Anterior cingulate cortex (tissue), 58 donors: ENCODE measurements at regions not wholly inside any gene's neighbourhood (a gene's known extent, or its start where the extent isn't known, plus 50 kb on each side); places are given as distances from the start of the nearest gene placed in this dataset.
A peak's percentile ranks its signal among the peaks of the same experiment; 100 is the strongest.

Experiments
- DNase-seq, 58 donors: peaks; one replicate each; lab custom pipeline; 2025; lab: John Stamatoyannopoulos, UW

DNA sequence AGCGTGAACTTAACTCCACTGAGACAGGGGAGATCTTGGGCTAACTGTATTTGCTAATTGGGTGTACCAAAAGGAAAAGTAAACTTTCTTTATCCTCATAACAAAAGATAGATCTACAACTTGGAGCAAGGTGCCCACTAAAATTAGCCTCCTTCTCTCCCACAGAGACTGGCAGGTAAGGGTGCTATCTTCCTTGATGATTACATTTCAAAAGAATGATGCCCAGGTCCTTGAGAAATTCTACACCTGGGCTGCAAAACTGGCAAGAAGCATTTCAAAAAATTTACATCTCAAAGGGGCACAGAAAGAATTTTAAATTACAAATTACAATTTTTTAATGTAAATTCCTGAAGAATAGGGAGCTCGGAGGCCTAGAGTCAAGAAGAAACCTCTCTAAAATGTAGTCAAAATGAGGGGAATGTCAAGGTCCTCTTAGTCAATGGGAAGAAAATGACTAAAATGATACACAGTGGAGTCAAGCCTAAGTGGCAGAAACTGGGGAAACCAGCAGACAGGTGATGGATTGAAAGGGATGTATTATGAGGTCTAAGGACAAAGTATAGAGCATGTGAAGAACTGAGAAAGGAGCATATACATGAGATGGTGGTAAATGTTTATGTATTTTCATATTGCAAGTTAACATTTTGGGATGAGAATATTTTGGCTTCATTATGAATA, 348.3 kb upstream of the TUSC1 start:
- DNase-seq, result no peak

GRCh38 chr9:26013199-26013598, 335.0 kb upstream of the TUSC1 start:
- DNase-seq, result no peak

GRCh38 chr9:26012797-26013196, 334.6 kb upstream of the TUSC1 start:
- DNase-seq, result no peak

DNA sequence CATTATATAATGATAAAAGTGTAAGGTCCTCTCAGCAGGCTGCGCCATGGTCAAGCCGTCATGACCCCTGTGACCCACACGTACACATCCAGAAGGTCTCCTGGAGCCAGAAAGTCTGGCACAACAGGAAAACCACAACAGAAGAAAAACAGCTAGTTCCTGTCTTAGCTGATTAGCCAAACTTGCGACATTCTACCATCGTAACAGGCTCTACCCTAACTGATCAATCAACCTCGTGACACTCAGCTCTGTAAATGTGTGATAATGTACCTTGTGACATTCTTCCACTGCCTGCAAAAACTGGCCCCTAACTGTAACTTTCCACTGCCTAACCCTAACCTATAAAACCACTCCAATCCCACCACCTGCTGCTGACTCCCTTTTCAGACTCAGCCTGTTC, 316.4 kb upstream of the TUSC1 start:
- DNase-seq, result no peak

GRCh38 chr9:25990376-25990775, 312.1 kb upstream of the TUSC1 start:
- DNase-seq, result no peak

DNA sequence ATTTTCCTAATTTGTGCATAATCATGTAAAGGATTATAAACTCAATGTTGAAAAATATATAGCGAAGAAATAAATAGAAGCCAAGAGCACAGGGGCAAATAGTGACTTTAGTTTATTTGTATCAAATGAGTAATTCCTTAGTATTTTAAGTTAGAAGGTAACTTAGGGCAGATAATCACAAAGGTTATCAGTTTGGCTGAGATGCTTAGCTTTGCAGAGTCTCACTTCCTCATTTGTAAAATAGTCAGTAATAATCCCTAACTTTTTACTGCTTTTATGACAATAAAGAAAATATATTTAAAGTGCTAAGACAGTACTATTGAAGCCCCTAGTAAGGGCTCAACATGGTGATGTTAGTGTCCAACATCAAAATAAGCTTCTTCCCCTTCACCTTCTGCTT, 297.4 kb upstream of the TUSC1 start:
- DNase-seq, result no peak

DNA sequence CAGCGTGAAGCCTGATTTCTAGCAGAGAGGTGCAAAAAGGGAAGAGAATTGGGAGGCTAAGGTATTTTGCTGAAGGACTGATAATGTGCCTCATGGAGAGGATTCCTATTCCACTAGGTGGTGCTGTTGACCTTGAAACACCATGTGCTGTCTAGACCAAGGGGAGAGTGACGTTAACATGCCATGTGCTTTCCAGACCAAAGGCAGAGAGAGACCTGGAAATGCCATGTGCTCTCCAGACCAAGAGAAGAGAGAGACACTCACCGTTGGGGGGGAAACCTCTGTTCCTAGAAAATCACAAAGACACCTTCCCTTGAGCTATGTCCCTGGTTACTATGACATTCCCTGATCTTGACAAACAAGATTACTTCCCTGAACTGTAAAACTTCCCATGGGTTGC, 286.0 kb upstream of the TUSC1 start:
- peak in 6 of 58 donors; percentile 0 to 7 (median 2) for DNase-seq

DNA sequence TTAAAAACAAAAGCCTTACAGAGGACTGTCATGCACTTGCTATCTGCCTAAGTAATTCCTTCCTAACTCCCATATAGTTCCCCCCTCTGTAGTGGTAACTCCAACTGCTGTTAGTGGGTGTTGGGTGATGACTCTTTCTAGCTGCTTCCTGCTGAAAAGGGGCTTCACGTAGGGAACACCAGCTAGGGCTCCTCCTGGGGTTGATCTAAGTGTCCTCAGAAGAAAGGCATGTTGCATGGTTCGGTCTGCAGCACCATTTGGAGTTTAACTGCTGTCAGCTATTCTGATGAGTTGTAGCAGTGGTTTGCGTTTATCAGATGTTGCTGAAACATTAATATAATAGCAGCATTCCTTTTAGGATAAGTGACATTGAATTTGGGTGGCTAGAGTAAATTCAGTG, 281.9 kb upstream of the TUSC1 start:
- DNase-seq, result no peak

- DNase-seq, result no peak
Observed at GRCh38 chr9:25954209-25954608, 276.0 kb upstream of the TUSC1 start.

GRCh38 chr9:25948182-25948581, 269.9 kb upstream of the TUSC1 start:
- no peak for DNase-seq

DNA sequence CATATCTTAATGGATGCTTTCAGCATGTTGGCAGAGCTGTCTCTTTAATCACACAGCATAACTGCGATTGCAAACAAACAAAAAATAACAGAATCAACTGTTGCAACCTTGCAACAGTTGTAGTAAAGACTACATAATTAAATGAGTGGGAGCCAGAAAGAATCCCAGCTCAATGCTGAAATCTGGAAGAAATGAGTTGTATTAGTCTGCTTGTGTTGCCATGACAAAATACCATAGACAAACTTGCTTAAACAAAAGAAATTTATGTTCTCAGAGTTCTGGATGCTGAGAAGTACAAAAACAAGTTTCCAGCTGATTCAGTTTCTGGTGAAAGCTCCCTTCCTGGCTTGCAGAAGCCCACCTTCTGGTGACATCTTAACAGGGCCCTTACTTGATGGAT, 260.9 kb upstream of the TUSC1 start:
- DNase-seq, result no peak

DNA sequence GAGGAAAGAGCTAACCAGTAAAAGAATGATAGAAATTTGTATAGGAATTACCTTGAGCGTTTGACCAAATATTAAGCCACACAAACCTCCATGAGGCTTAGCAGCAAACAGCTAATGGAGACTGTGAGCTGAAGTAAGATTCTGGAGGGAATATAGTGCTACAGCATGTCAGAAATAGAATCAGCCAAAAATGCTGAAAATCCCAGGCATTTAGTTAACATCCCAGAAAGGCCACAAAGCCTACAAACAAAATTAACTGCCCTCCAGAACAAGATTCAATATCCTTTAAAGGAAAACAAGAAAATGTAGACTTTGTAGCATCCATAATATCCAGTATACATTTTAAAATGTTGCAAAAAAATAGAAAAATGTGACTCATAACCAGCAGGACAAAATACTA, 257.8 kb upstream of the TUSC1 start:
- no peak for DNase-seq

GRCh38 chr9:25935188-25935587, 256.9 kb upstream of the TUSC1 start:
- DNase-seq, result no peak

- no peak for DNase-seq
Observed at GRCh38 chr9:25918761-25919160, 240.5 kb upstream of the TUSC1 start.

- no peak for DNase-seq
Observed at GRCh38 chr9:25917731-25918362, 239.6 kb upstream of the TUSC1 start.

DNA sequence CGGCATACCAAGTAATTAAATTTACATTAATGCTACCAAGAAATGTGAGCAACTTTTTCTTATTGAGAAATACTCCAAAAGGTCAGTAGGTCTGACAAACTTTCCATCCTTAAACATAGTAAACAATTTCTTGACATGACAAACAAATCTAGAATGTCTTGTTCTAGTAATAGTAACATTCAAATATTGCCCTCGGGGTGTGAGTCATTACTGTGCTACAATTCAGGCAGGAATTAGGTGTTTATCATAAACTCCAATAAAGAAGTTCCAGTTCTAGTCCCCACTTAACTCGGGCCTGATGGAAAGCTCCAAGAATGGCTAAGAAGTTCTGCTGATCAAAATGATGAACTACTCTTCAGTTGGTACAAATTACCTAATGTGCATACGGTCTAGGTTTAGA, 235.6 kb upstream of the TUSC1 start:
- no peak for DNase-seq

GRCh38 chr9:25904701-25905100, 226.5 kb upstream of the TUSC1 start:
- no peak for DNase-seq

GRCh38 chr9:25891527-25891926, 213.3 kb upstream of the TUSC1 start:
- peak in 26 of 58 donors; percentile 0 to 62 (median 14) for DNase-seq

- DNase-seq, result no peak
Observed at GRCh38 chr9:25889661-25890060, 211.4 kb upstream of the TUSC1 start.

DNA sequence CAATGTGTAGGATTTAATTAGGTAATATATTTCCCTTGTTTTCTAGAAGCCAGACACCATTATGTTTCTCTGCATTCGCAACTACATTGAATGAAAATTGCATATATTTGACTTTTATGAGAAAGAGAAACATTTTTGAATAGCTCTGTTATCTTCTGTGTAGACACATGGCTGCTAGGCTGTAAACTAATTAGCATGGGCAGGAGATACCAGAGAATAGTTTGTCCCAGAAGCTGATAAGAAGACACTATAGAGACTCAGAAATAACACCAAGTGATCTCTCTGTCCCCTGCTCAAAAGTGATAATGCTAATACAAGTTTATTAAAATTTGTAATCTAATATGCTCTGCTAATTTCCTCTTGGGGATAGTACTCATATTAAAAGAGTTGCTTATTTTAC, 198.0 kb upstream of the TUSC1 start:
- no peak for DNase-seq

DNA sequence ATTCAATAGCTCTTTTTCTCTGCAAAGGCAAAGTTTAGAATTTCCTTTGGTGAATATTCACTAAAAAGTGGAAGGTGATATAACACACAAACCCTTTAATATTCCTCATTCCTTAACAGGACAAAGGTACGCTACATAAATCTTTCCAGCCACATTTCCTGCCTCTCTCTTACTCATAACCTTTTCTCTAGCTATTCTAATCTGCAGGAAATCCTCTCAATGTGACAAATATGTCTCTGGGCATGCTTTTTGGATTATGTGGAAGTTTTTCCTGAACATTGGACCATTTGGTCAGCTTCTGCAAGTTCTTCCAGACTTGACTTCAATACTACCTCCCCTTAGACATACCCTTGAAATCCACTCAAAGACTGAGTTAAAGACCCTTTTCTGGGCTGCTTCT, 186.3 kb upstream of the TUSC1 start:
- no peak for DNase-seq

GRCh38 chr9:25861421-25861820, 183.2 kb upstream of the TUSC1 start:
- DNase-seq, result no peak

DNA sequence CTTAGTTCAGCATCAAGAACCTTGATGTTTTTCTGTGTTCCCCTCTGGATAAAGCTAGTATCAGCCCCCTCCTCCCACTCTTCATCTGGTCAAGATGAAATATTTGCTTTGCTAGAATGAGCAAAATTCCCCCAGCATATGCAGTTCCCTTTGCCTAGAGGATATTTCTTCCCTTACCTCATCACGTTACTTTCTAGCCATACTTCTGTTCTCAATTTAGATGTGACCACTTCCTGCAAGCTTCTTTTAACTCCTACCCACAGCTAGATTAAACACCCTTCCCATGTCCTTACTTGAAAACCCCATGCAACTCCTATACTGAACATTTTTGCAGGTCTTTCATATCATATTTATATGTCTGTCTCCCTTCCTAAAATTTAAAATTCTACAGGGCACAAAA, 178.9 kb upstream of the TUSC1 start:
- peak in 2 of 58 donors; percentile 3 to 4 for DNase-seq
